H1 (cell line): ENCODE measurements at regions not wholly inside any gene's neighbourhood (a gene's known extent, or its start where the extent isn't known, plus 50 kb on each side); places are given as distances from the start of the nearest gene placed in this dataset.

Experiments
- CTCF ChIA-PET: fragments of 300-600 bp; sonication (Branson Sonifier 250); formaldehyde crosslinking; loops from one replicate; lab custom pipeline; 2021; ENCODE audit not compliant: partially characterized antibody; lab: Charles Lee
- POLR2A ChIA-PET: fragments of 300-600 bp; sonication (Branson Sonifier 250); formaldehyde crosslinking; loops from one replicate; lab custom pipeline; 2021; ENCODE audit warnings: inconsistent platforms; ENCODE audit not compliant: partially characterized antibody; lab: Charles Lee
- DNase-seq, 2 experiments: peaks; one replicate each; pipeline versions ENCODE4 v3.0.0 to v3.0.0-alpha.2; 2010 to 2022; ENCODE audit warnings: low spot score in 2 of 2, low read depth in 1 of 2, mixed read lengths in 1 of 2
- FAIRE-seq: peaks from 2 replicates; lab custom pipeline; 2011; peaks lifted over from hg19 to GRCh38; lab: Jason Lieb, UNC
- H2AFZ ChIP-seq: 2 replicates; pipeline ENCODE4 v1.8.1; 2012; ENCODE audit warnings: low read length, inconsistent platforms
- H2AK5ac ChIP-seq: 2 replicates; pipeline ENCODE4 v1.6.1; 2013; ENCODE audit warnings: low read depth, low read length
- H2BK120ac ChIP-seq: replicated peaks from 2 replicates; pipeline ENCODE3; 2013; ENCODE audit warnings: low read depth, low read length, inconsistent platforms
- H2BK12ac ChIP-seq: 2 replicates; pipeline ENCODE4 v1.6.1; 2013; ENCODE audit warnings: low read depth, low read length
- H2BK15ac ChIP-seq: 2 replicates; pipeline ENCODE4 v1.6.1; 2013; ENCODE audit warnings: low read length
- H2BK20ac ChIP-seq: 2 replicates; pipeline ENCODE4 v1.6.1; 2013; ENCODE audit warnings: low read length
- H2BK5ac ChIP-seq: 2 replicates; pipeline ENCODE4 v1.6.1; 2013; ENCODE audit warnings: low read depth, low read length
- H3K14ac ChIP-seq: 2 replicates; pipeline ENCODE4 v1.6.1; 2013; ENCODE audit warnings: inconsistent platforms; ENCODE audit not compliant: insufficient read length
- H3K18ac ChIP-seq: 2 replicates; pipeline ENCODE4 v1.6.1; 2013; ENCODE audit warnings: low read length; ENCODE audit errors: extremely low read depth
- H3K23ac ChIP-seq: 2 replicates; pipeline ENCODE4 v1.6.1; 2013; ENCODE audit warnings: inconsistent platforms; ENCODE audit not compliant: insufficient read length
- H3K23me2 ChIP-seq: 2 replicates; pipeline ENCODE4 v1.6.1; 2013; ENCODE audit warnings: low read depth, low read length
- H3K27ac ChIP-seq: 2 replicates; pipeline ENCODE4 v1.6.1; 2011; ENCODE audit warnings: low read depth, low read length, inconsistent platforms
- H3K27me3 ChIP-seq, 4 experiments: replicated peaks in 1 of 4; 1 replicate in 1 of 4; 2 replicates in 3 of 4; pipeline versions ENCODE4 v1.6.1 to v1.8.1; 2011 to 2013; ENCODE audit warnings: low read length in 3 of 4, mild to moderate bottlenecking in 3 of 4, inconsistent platforms in 2 of 4, mixed read lengths in 2 of 4, moderate library complexity in 1 of 4; ENCODE audit not compliant: control insufficient read depth in 3 of 4, insufficient read depth in 3 of 4; ENCODE audit errors: extremely low read depth in 1 of 4
- H3K36me3 ChIP-seq, 4 experiments: 2 replicates each; pipeline versions ENCODE4 v1.6.1 to v1.8.1; 2011 to 2013; ENCODE audit warnings: mild to moderate bottlenecking in 4 of 4, low read length in 3 of 4, moderate library complexity in 2 of 4, control low read depth in 1 of 4, inconsistent platforms in 1 of 4; ENCODE audit not compliant: insufficient read depth in 4 of 4, control insufficient read depth in 2 of 4
- H3K4ac ChIP-seq: replicated peaks from 2 replicates; pipeline ENCODE3; 2013; ENCODE audit warnings: low read length, low read depth, mixed read lengths, inconsistent platforms; ENCODE audit not compliant: insufficient read length
- H3K4me1 ChIP-seq, 4 experiments: replicated peaks in 1 of 4; 1 replicate in 1 of 4; 2 replicates in 3 of 4; pipeline versions ENCODE4 v1.6.1 to v1.8.1; 2011 to 2013; ENCODE audit warnings: low read length in 3 of 4, inconsistent platforms in 2 of 4, mixed read lengths in 1 of 4; ENCODE audit not compliant: insufficient read depth in 4 of 4, control insufficient read depth in 3 of 4
- H3K4me2 ChIP-seq, 2 experiments: 2 replicates each; pipeline versions ENCODE4 v1.6.1 to v1.8.1; 2011 to 2013; ENCODE audit warnings: low read depth in 2 of 2, low read length in 2 of 2, control low read depth in 1 of 2, inconsistent platforms in 1 of 2, mild to moderate bottlenecking in 1 of 2; ENCODE audit not compliant: insufficient read depth in 1 of 2
- H3K4me3 ChIP-seq, 4 experiments: fragments of 200-600, 300-600 bp in 1 of 4; sonication (generic), shearing (Covaris generic), sonication (Bioruptor Twin) in 1 of 4; 2 replicates each; pipeline versions ENCODE4 v1.5.1 to v1.8.1; 2011 to 2016; ENCODE audit warnings: low read length in 4 of 4, low read depth in 3 of 4, control low read depth in 2 of 4, inconsistent platforms in 2 of 4, mild to moderate bottlenecking in 2 of 4, mixed read lengths in 1 of 4, moderate library complexity in 1 of 4; ENCODE audit not compliant: insufficient read depth in 2 of 4; ENCODE audit errors: extremely low read depth in 1 of 4
- H3K56ac ChIP-seq: replicated peaks from 2 replicates; pipeline ENCODE3; 2013; ENCODE audit warnings: low read depth, mild to moderate bottlenecking, mixed read lengths, low read length, inconsistent platforms; ENCODE audit not compliant: insufficient read length
- H3K79me1 ChIP-seq: 2 replicates; pipeline ENCODE4 v1.6.1; 2013; ENCODE audit warnings: low read depth, low read length, control low read depth
- H3K79me2 ChIP-seq, 2 experiments: 2 replicates each; pipeline versions ENCODE4 v1.6.1 to v1.8.1; 2012 to 2013; ENCODE audit warnings: low read length in 2 of 2, mild to moderate bottlenecking in 2 of 2, inconsistent platforms in 1 of 2; ENCODE audit not compliant: insufficient read depth in 2 of 2, control insufficient read depth in 1 of 2
- H3K9ac ChIP-seq, 4 experiments: replicated peaks in 1 of 4; 1 replicate in 1 of 4; 2 replicates in 3 of 4; pipeline versions ENCODE4 v1.6.1 to v1.8.1; 2011 to 2013; ENCODE audit warnings: low read depth in 3 of 4, low read length in 3 of 4, control low read depth in 2 of 4, mild to moderate bottlenecking in 2 of 4, moderate library complexity in 2 of 4, inconsistent platforms in 1 of 4; ENCODE audit errors: extremely low read depth in 1 of 4
- H3K9me3 ChIP-seq, 2 experiments: 2 replicates each; pipeline versions ENCODE4 v1.6.1 to v1.8.1; 2012 to 2013; ENCODE audit warnings: mild to moderate bottlenecking in 2 of 2, moderate library complexity in 2 of 2, control low read depth in 1 of 2, inconsistent platforms in 1 of 2, low read depth in 1 of 2, low read length in 1 of 2, mixed read lengths in 1 of 2; ENCODE audit not compliant: insufficient read depth in 2 of 2
- H4K20me1 ChIP-seq, 2 experiments: replicated peaks in 1 of 2; 2 replicates each; pipeline versions ENCODE3 to v1.8.1; 2011 to 2013; ENCODE audit warnings: inconsistent platforms in 2 of 2, low read length in 2 of 2, mild to moderate bottlenecking in 1 of 2; ENCODE audit not compliant: insufficient read depth in 2 of 2, control insufficient read depth in 1 of 2
- H4K5ac ChIP-seq: 2 replicates; pipeline ENCODE4 v1.6.1; 2013; ENCODE audit warnings: low read length, low read depth, mixed read lengths, inconsistent platforms; ENCODE audit not compliant: insufficient read length
- H4K8ac ChIP-seq: 2 replicates; pipeline ENCODE4 v1.8.0; 2013; ENCODE audit warnings: mild to moderate bottlenecking, moderate library complexity, low read length, inconsistent platforms; ENCODE audit not compliant: insufficient read depth; ENCODE audit errors: extremely low read depth
- H4K91ac ChIP-seq: replicated peaks from 2 replicates; pipeline ENCODE3; 2013; ENCODE audit warnings: low read length, mixed read lengths, inconsistent platforms; ENCODE audit not compliant: insufficient read length
- SIRT6 ChIP-seq: IDR thresholded peaks from one replicate; pipeline ENCODE4 v1.7.1; 2012; ENCODE audit warnings: low read length, inconsistent platforms
- TCF12 ChIP-seq: IDR thresholded peaks from 2 replicates; pipeline ENCODE4 v1.6.1; 2011; ENCODE audit warnings: low read depth, mild to moderate bottlenecking, low read length
- WGBS, 2 experiments: shearing (Covaris generic) in 1 of 2; methylation state at CpG; one replicate each; pipeline versions ENCODE4 v1.1.6 to v1.1.7; 2013 to 2015; ENCODE audit warnings: low lambda C conversion rate in 2 of 2, mixed read lengths in 2 of 2, inconsistent platforms in 1 of 2, low coverage in 1 of 2, missing lambda C conversion rate in 1 of 2; ENCODE audit not compliant: insufficient replicate concordance in 2 of 2, insufficient coverage in 1 of 2, insufficient read length in 1 of 2; ENCODE audit errors: extremely low coverage in 1 of 2, missing lambda C conversion rate in 1 of 2; 5-methylcytosine and 5-hydroxymethylcytosine counted together

DNA sequence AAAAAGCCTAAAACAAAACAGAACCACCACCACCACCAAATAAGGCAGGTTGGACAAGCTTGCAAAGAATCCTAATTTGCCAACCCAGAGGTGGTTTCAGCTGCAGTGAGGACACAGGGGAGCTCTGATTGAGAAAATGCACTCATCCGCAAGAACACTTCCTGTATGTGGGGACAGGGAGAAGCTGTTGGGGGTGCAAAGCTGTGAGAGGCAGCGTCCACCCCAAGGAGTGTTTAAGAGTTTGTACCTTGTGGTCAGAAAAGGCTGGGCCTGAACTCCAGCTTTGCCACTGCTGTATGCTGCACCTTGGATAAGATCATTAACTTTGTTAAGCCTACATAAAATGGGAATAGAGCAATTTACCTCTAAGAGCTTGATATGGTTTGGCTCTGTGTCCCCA lies 511.7 kb downstream of the BNC2 start:
- Histone ChIP-seq H4K20me1 (no peaks in the 10 kb centered on the region), H2AK5ac (no peak overlapping the region), H2BK120ac (no peak overlapping the region), H3K36me3 (no peaks in the 10 kb centered on the region), H3K4me2 (no peak overlapping the region), H4K91ac (no peak overlapping the region), H3K4ac (no peak overlapping the region), H3K4me3 (no peak overlapping the region), H3K56ac (no peak overlapping the region), H3K27ac (no peak overlapping the region)
- ChIA-PET CTCF (interaction anchor here (0.8 to 1.5 kb wide), 5 partner anchors 8 to 30 kb away, joined by 3 to 6 read pairs (median 3); no protein-coding TSS in a partner anchor), POLR2A (interaction anchor here (1.2 kb wide), 1 partner anchor 55 kb away, joined by 5 read pairs; no protein-coding TSS in a partner anchor)
- FAIRE-seq: no peak
- WGBS, 2 experiments: 91% methylated on average over 2 of the region's 2 CpGs; no CpG with 5 or more reads in 1 of the 2 experiments
- no peak for DNase-seq
- TF ChIP-seq TCF12 (no peak), SIRT6 (no peak)
- TF ChIP-seq, all 59 proteins: peak for 0
- H4K8ac ChIP-seq: no peak overlapping the region
- peaks cover 0 to 2% (median 1%) of the 10 kb centered on the region in 4 experiments; a peak in 1 of 7 replicates for H3K4me1 ChIP-seq
- no peak overlapping the region for H3K18ac ChIP-seq
- H3K9ac ChIP-seq: no peak overlapping the region
- H3K27me3 ChIP-seq: no peaks in the 10 kb centered on the region; a peak in 3 of 7 replicates
- no peak overlapping the region for H2AFZ ChIP-seq
- no peaks in the 10 kb centered on the region for H3K9me3 ChIP-seq
- no peak overlapping the region for H3K23ac ChIP-seq
- H2BK15ac ChIP-seq: no peak overlapping the region
- no peaks in the 10 kb centered on the region for H3K79me1 ChIP-seq
- no peak overlapping the region for H2BK5ac ChIP-seq
- H2BK12ac ChIP-seq: no peak overlapping the region
- no peak overlapping the region for H2BK20ac ChIP-seq
- H3K14ac ChIP-seq: no peak overlapping the region
- H3K23me2 ChIP-seq: no peaks in the 10 kb centered on the region; the same call in 1 of the 2 replicates
- no peaks in the 10 kb centered on the region for H3K79me2 ChIP-seq
- H4K5ac ChIP-seq: no peak overlapping the region
